SJCRH30 (cell line): ENCODE measurements at regions not wholly inside any gene's neighbourhood (a gene's known extent, or its start where the extent isn't known, plus 50 kb on each side); places are given as distances from the start of the nearest gene placed in this dataset.
"Not testable (repeated sequence)": the region's sequence is repeated elsewhere in the genome, so short reads cannot be mapped to it uniquely, and the experiment has no call there.

ENCODE experiments used
- DNase-seq, 2 experiments: peaks; one replicate each; pipeline ENCODE4 v3.0.0-alpha.2; 2015 to 2020
- H3K27ac ChIP-seq: fragments of 250-450 bp; sonication (Bioruptor Pico); 2 replicates; pipeline ENCODE4 v1.5.1; 2020; ENCODE audit warnings: mild to moderate bottlenecking, moderate library complexity
- H3K27me3 ChIP-seq: fragments of 250-450 bp; sonication (Bioruptor Pico); 2 replicates; pipeline ENCODE4 v1.5.1; 2020; ENCODE audit warnings: mild to moderate bottlenecking, moderate library complexity
- H3K36me3 ChIP-seq: fragments of 250-450 bp; sonication (Bioruptor Pico); 2 replicates; pipeline ENCODE4 v1.5.1; 2020; ENCODE audit warnings: mild to moderate bottlenecking, moderate library complexity
- H3K4me1 ChIP-seq: fragments of 250-450 bp; sonication (Bioruptor Pico); 2 replicates; pipeline ENCODE4 v1.5.1; 2020; ENCODE audit warnings: mild to moderate bottlenecking, moderate library complexity
- H3K4me3 ChIP-seq: fragments of 250-450 bp; sonication (Bioruptor Pico); 2 replicates; pipeline ENCODE4 v1.5.1; 2020; ENCODE audit warnings: mild to moderate bottlenecking, moderate library complexity
- H3K9me3 ChIP-seq: fragments of 250-450 bp; sonication (Bioruptor Pico); replicated peaks from 2 replicates; pipeline ENCODE4 v1.5.1; 2020; ENCODE audit warnings: mild to moderate bottlenecking, moderate library complexity

GRCh38 chr1:234893359-234893724 is 235.3 kb downstream of the TOMM20 start:
- Histone ChIP-seq H3K27me3 (no peaks in the 10 kb centered on the region), H3K4me3 (no peak overlapping the region), H3K27ac (no peak overlapping the region; the same call in 1 of the 2 replicates), H3K4me1 (peaks cover 15% of the 10 kb centered on the region), H3K36me3 (no peaks in the 10 kb centered on the region), H3K9me3 (no peaks in the 10 kb centered on the region)
- peak; percentile 19 to 51 for DNase-seq

GRCh38 chr1:234892642-234893041 is 236.0 kb downstream of the TOMM20 start:
- Histone ChIP-seq H3K36me3 (no peaks in the 10 kb centered on the region), H3K4me1 (peaks cover 15% of the 10 kb centered on the region), H3K4me3 (no peak overlapping the region), H3K9me3 (no peaks in the 10 kb centered on the region), H3K27ac (no peak overlapping the region), H3K27me3 (no peaks in the 10 kb centered on the region)
- DNase-seq: no peak

GRCh38 chr1:234891427-234891826 is 237.2 kb downstream of the TOMM20 start:
- Histone ChIP-seq H3K27ac (no peak overlapping the region), H3K4me1 (peaks cover 26% of the 10 kb centered on the region), H3K4me3 (no peak overlapping the region), H3K9me3 (no peaks in the 10 kb centered on the region), H3K27me3 (no peaks in the 10 kb centered on the region), H3K36me3 (no peaks in the 10 kb centered on the region)
- no peak for DNase-seq

- Histone ChIP-seq H3K9me3 (no peaks in the 10 kb centered on the region), H3K4me1 (peaks cover 39% of the 10 kb centered on the region), H3K27ac (no peak overlapping the region), H3K36me3 (no peaks in the 10 kb centered on the region), H3K4me3 (no peak overlapping the region), H3K27me3 (no peaks in the 10 kb centered on the region)
- DNase-seq: no peak
These were observed 239.0 kb downstream of the TOMM20 start for GRCh38 chr1:234889643-234890042.

DNA sequence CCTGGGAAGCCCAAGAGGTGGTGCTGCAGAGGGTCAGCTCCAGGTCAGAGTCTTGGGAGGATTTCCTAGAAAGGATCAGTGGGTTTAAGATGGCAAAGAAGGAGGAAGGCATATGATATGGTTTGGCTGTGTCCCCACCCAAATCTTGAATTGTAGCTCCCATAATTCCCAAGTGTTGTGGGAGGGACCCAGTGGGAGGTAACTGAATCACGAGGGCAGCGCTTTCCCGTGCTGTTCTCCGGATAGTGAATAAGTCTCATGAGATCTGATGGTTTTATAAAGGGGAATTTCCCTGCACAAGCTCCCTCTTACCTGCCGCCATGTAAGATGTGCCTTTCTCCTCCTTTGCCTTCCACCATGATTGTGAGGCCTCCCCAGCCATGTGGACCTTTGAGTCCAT is 240.4 kb downstream of the TOMM20 start:
- H3K27ac ChIP-seq, H3K27me3 ChIP-seq, H3K36me3 ChIP-seq, H3K4me3 ChIP-seq, H3K9me3 ChIP-seq, DNase-seq: not testable (repeated sequence)
- H3K4me1 ChIP-seq: peaks cover 25% of the 10 kb centered on the region

DNA sequence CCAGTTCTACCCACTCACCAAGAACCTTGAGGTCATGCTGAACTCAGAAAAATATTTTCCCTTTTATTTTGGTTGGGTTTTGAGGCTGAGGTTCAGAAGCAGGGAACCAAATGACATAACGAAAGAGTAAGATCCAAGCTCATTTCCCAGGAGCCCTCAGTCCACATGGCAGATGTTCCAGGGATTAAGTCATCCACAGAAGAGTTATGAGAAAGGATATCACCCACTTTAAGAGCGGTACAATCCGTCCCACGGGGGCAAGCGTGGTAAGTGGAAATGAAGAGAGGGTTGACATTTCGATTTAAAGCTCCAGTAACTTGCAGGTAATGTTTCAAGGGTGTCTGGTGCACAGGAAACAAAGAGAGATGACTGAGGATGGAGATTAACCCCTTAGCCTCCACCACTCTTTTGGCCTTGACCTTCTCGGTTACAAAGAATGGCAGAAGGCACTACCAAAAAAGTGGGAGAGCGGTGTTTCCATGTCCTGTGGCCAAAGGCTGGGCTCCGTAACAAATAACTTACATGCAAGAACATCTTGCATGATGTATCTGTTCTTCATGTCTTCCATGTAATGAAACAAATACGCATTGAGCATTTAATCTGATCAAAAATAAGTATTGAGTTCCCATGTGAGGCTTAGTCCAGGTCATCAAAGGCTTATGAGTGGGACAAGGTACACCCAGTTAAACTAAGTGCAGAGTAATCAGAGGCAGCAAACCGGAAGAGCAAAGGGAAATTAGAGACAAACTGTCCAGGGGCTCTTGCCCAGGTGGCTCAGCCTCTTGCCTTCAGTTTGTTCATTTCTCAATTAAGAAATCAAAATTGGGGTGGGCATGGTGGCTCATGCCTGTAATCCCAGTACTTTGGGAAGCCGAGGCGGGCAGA is 241.4 kb downstream of the TOMM20 start:
- peak in 1 of 2 experiments; percentile 51 for DNase-seq
- no peaks in the 10 kb centered on the region for H3K36me3 ChIP-seq
- no peak overlapping the region for H3K27ac ChIP-seq
- H3K9me3 ChIP-seq: no peaks in the 10 kb centered on the region
- no peak overlapping the region for H3K4me3 ChIP-seq
- H3K27me3 ChIP-seq: no peaks in the 10 kb centered on the region
- H3K4me1 ChIP-seq: peaks cover 24% of the 10 kb centered on the region

DNA sequence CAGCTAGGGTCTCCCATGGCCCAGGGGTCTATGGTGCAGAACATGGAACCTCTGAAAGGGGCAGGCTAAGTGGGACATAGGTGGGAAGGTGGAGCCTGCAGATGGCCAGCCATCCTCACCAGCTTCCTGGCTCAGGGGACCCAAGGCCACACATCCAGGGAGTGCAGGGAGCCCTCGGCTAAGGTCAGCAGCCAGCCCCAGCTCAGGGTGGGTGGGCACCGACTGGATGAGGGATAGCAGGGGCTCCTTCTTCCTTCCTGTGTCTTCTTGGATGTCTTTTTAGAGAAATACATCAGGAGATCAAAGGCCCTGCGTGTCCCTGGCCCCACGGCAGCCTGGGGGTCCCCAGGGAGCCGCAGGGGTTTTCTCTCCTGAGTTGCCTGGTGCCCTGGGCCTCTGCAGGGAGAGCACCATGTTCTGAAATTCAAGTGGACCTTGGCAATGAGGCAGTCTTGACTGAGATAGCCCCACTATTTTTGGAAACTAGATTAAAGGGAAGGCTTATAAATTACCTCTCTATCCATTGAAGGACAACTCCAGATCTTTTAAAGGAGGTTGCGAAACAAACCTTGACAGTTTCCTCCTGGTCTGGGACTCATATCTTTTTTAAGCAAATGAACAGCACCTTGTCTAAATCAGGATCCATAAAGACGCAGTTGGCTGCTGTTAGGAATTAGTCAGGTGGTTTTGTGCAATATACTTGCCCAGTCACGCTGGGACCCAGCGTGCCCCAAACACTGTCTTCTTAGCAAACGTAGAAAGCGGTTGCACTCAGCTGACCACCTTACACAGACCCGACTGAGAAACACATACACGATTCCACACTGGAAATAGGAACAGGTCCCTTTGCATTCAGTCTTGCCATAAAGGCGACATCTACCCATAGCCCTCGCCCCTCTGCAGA is 242.3 kb downstream of the TOMM20 start:
- Histone ChIP-seq H3K4me3 (no peak overlapping the region), H3K36me3 (no peaks in the 10 kb centered on the region), H3K9me3 (no peaks in the 10 kb centered on the region), H3K27ac (no peak overlapping the region), H3K27me3 (no peaks in the 10 kb centered on the region), H3K4me1 (peaks cover 27% of the 10 kb centered on the region)
- no peak for DNase-seq

GRCh38 chr1:234885601-234886000 is 243.0 kb downstream of the TOMM20 start:
- Histone ChIP-seq H3K36me3 (no peaks in the 10 kb centered on the region), H3K4me1 (peaks cover 27% of the 10 kb centered on the region), H3K9me3 (no peaks in the 10 kb centered on the region), H3K4me3 (no peak overlapping the region), H3K27me3 (no peaks in the 10 kb centered on the region), H3K27ac (no peak overlapping the region)
- peak; percentile 37 to 71 for DNase-seq

DNA sequence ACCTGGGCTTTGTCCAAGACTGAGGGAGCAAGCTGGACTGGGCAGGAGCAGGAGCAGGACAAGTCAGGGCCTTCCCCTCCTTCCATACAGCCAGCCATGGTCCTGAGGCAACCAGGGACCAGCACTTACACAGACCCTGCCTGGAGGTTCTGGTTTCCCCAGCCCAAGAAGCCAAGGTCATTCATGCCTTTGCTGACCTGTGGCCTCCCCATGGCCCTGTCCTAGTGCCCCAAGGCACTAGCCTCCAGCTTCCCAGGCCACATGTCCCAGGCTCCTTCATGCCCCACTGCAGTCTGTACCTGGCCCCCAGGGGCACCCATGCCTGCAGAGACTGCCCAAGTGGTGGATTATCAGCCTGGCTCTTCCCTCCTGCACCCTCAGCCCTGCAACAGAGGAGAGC is 243.9 kb downstream of the TOMM20 start:
- no peaks in the 10 kb centered on the region for H3K9me3 ChIP-seq
- no peaks in the 10 kb centered on the region for H3K36me3 ChIP-seq
- no peak for DNase-seq

GRCh38 chr1:234884006-234884405 is 244.6 kb downstream of the TOMM20 start:
- peaks cover 27% of the 10 kb centered on the region for H3K4me1 ChIP-seq
- H3K36me3 ChIP-seq: no peaks in the 10 kb centered on the region
- H3K9me3 ChIP-seq: no peaks in the 10 kb centered on the region
- DNase-seq: no peak
- no peak overlapping the region for H3K27ac ChIP-seq
- no peaks in the 10 kb centered on the region for H3K27me3 ChIP-seq
- H3K4me3 ChIP-seq: no peak overlapping the region

More for the DNA sequence above, 243.9 kb downstream of the TOMM20 start:
- Histone ChIP-seq H3K4me1 (peaks cover 27% of the 10 kb centered on the region), H3K27ac (no peak overlapping the region), H3K4me3 (no peak overlapping the region), H3K27me3 (no peaks in the 10 kb centered on the region)

DNA sequence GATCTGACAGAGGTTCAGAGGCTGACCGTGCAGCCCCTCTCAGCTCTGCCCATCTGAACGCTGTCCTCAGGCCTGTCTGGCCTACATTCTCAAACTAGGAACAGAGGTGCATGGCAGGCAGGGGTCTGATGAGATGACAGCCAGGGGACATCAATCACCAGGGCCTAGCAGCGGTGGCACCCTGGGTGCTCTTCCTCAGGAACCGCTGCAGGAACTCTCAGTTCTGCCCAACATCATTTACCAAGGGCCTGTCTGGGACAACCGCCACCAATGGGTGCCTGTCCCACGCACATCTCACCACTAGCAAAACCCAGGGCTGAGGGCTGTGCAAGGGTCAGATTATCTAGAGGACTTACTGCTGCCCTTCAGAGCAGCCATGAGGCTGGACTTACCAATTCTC is 245.7 kb downstream of the TOMM20 start:
- Histone ChIP-seq H3K36me3 (no peaks in the 10 kb centered on the region), H3K9me3 (no peaks in the 10 kb centered on the region), H3K4me3 (no peak overlapping the region), H3K27ac (no peak overlapping the region), H3K27me3 (no peaks in the 10 kb centered on the region), H3K4me1 (peaks cover 27% of the 10 kb centered on the region)
- DNase-seq: no peak

DNA sequence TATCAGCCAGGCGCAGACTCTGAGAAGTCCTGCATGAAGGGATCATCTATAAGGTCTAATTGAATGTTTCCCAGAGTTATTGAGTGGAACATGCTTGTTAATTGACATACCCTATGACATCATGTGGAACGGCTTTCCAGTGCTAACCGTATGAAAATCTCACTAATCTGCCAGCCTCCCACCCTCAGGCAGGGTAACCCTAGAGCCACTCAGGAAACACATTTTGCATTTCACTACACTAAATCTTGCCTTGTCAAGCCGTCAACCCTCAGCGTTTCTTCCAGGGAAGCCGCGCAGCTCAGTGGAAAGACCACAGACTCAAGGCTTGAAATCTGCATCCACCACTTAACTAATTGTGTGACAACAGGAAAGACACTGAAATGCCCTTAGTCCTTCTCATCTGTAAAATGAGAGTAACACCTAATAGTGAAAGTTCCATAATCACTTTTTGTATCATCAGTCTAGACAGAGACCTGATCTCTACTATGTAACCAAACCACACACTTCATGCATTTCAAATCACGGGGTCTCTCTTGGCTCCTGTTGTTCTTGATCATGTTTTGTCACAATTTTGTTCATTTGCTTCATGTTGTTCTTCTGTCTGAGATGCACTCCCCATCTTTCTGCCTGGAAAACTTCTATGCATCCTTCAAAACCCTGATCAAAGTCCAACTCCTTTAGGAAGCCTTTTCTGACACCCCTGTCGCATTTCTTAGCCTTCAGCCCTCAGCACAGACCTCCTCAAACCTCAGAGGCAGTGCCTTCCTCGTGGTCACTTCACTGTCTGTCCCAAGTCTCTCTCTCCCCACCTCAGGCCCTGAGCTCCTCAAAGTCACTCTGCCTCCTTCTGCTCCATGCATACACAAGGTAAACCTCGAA is 246.5 kb downstream of the TOMM20 start:
- peaks cover 24% of the 10 kb centered on the region for H3K4me1 ChIP-seq
- no peak overlapping the region for H3K27ac ChIP-seq
- no peak overlapping the region for H3K4me3 ChIP-seq
- H3K36me3 ChIP-seq: no peaks in the 10 kb centered on the region
- peak in 1 of 2 experiments; percentile 39 for DNase-seq
- no peaks in the 10 kb centered on the region for H3K9me3 ChIP-seq
- H3K27me3 ChIP-seq: no peaks in the 10 kb centered on the region

DNA sequence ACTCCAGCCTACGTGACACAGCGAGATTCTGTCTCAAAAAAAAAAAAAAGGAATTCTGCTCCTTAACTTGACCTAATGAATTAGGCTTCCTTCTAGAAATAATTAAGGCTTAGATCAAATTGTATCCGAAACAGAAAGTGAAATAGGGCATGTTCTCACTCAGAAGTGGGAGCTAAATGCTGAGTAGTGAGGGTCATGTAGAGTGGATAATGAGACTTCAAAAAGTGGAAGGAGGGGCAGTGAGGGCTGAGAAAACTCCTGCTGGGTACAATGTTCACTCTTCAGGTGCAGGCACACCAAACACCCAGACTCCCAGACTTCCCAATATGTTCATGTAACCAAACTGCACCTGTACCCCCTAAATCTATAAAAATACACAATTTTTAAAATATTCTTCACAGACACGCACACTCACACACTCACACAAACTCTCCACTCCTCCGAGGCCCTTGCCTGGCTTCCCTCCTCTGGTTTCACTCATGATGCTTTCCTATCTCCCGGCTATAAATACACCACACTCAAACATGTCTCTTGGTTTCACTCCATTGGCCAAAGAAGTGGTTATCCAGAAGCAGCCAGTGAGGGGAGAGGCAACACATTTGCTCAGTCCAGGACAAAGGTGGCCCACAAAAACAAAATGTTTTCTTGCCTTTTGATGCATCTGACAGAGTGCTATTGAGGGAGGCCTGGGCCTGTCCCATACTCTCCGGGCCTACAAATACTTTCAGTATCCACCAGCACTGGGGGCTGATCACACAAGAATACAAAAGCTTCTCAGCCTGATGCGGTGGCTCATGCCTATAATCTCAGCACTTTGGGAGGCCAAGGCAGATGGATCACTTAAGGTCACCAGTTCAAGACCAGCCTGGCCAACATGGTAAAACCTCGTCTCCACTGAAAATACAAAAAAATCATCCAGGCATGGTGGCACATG is 249.2 kb downstream of the TOMM20 start:
- H3K9me3 ChIP-seq: no peaks in the 10 kb centered on the region
- no peak for DNase-seq
- H3K4me1 ChIP-seq: peaks cover 4% of the 10 kb centered on the region; the same call in 1 of the 2 replicates
- H3K36me3 ChIP-seq: no peaks in the 10 kb centered on the region
- no peak overlapping the region for H3K4me3 ChIP-seq
- no peaks in the 10 kb centered on the region for H3K27me3 ChIP-seq
- no peak overlapping the region for H3K27ac ChIP-seq
